HG03095 (cell line): ENCODE measurements at regions not wholly inside any gene's neighbourhood (a gene's known extent, or its start where the extent isn't known, plus 50 kb on each side); places are given as distances from the start of the nearest gene placed in this dataset.
"Not testable (repeated sequence)": the region's sequence is repeated elsewhere in the genome, so short reads cannot be mapped to it uniquely, and the experiment has no call there.

ENCODE experiments used
- ATAC-seq: cut with Tn5 transposase; IDR thresholded peaks from one replicate; pipeline ENCODE4 v1.9.1; 2021; ENCODE audit warnings: moderate library complexity; ENCODE audit not compliant: unreplicated experiment

- peak; percentile 54 for ATAC-seq
Measured at GRCh38 chr10:21368022-21368582, 157.4 kb downstream of the SKIDA1 start.

- ATAC-seq = not testable (repeated sequence)
Measured at GRCh38 chr10:21366108-21366507, 159.4 kb downstream of the SKIDA1 start.

GRCh38 chr10:21364196-21365114 lies 161.0 kb downstream of the SKIDA1 start:
- no peak for ATAC-seq

GRCh38 chr10:21363731-21364104 lies 161.8 kb downstream of the SKIDA1 start:
- no peak for ATAC-seq

- no peak for ATAC-seq
Measured at GRCh38 chr10:21363092-21363730, 162.3 kb downstream of the SKIDA1 start.

- ATAC-seq = no peak
Measured at GRCh38 chr10:21359202-21359601, 166.3 kb downstream of the SKIDA1 start.

- ATAC-seq = no peak
Measured at GRCh38 chr10:21355591-21356011, 169.9 kb downstream of the SKIDA1 start.

GRCh38 chr10:21352886-21353285 lies 172.6 kb downstream of the SKIDA1 start:
- ATAC-seq = no peak

GRCh38 chr10:21351594-21351993 lies 173.9 kb downstream of the SKIDA1 start:
- ATAC-seq = not testable (repeated sequence)

GRCh38 chr10:21349912-21350286 lies 175.6 kb downstream of the SKIDA1 start:
- no peak for ATAC-seq

GRCh38 chr10:21347785-21348170 lies 177.7 kb downstream of the SKIDA1 start:
- ATAC-seq = no peak

- ATAC-seq = no peak
Measured at GRCh38 chr10:21347043-21347784, 178.3 kb downstream of the SKIDA1 start.

GRCh38 chr10:21343087-21343486 lies 182.4 kb downstream of the SKIDA1 start:
- no peak for ATAC-seq

- not testable (repeated sequence) for ATAC-seq
Measured at GRCh38 chr10:21342499-21342898, 183.0 kb downstream of the SKIDA1 start.

GRCh38 chr10:21340331-21340730 lies 185.2 kb downstream of the SKIDA1 start:
- ATAC-seq = no peak

GRCh38 chr10:21337171-21337792 lies 188.2 kb downstream of the SKIDA1 start:
- no peak for ATAC-seq

- ATAC-seq = no peak
Measured at GRCh38 chr10:21336476-21337170, 188.9 kb downstream of the SKIDA1 start.

GRCh38 chr10:21334891-21335696 lies 190.4 kb downstream of the SKIDA1 start:
- ATAC-seq = no peak

GRCh38 chr10:21330628-21331020 lies 194.9 kb downstream of the SKIDA1 start:
- no peak for ATAC-seq
